GM19035 (cell line): ENCODE measurements at regions not wholly inside any gene's neighbourhood (a gene's known extent, or its start where the extent isn't known, plus 50 kb on each side); places are given as distances from the start of the nearest gene placed in this dataset.

Experiments used
- ATAC-seq: cut with Tn5 transposase; IDR thresholded peaks from one replicate; pipeline ENCODE4 v1.9.1; 2021; ENCODE audit not compliant: unreplicated experiment

GRCh38 chr16:8376858-8377257 is 213.5 kb downstream of the TMEM114 start:
- no peak for ATAC-seq

DNA sequence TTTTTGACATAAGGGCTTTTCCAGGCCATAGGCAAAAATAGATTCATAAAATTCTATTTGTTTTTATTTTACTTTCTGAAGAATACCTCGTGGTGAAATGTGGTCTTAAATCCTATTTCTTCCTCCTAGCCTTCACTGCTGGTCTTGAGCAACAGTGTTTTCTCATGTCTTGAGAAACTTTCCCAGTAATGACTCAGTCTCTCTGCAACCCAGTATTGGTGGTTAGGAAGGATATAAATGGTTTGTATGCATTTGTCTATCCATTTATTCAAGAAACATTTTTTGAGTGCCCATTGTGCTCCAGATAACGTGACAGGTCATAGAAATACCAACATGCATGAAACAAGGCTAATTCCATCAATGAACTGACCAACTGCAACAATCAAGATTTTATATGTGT is 213.9 kb downstream of the TMEM114 start:
- ATAC-seq = no peak

DNA sequence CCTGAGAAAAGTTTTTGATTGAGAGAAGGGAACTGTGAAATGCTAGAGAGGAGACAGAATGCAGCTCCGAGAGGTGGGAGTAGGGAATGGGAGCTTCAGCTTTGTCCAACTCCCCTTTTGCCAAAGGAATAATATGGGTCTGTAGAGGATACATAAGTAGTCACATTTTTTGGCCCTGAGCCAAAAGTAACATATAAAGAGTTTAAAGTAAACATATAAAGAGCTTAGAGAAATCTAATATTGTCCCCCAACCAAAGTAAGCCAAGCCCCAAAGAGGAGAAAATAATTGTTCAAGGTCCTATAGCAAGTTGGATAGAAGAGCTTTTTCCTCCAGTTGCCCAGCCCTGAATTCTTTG is 215.1 kb downstream of the TMEM114 start:
- no peak for ATAC-seq

GRCh38 chr16:8374586-8375231 is 215.6 kb downstream of the TMEM114 start:
- no peak for ATAC-seq

- no peak for ATAC-seq
Measured at GRCh38 chr16:8373676-8374431, 216.5 kb downstream of the TMEM114 start.

DNA sequence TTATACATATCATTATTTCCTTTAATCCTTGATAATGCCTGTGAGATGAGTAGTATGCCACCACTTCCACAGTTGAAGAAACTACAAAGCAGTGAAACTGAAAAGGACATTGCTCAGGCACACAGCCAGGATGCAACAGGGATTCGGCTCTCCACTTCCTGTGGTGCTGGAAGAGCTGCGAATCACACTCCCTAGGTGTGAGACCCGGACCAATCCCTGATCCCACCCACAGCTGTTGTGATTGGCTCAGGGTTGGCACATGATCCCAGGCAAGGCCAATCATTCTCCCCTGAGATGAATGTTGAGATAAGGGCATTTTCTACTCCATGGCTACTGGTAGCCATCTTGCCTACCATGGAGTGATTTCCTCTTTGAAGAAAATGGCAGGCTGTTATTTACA is 218.2 kb downstream of the TMEM114 start:
- no peak for ATAC-seq

DNA sequence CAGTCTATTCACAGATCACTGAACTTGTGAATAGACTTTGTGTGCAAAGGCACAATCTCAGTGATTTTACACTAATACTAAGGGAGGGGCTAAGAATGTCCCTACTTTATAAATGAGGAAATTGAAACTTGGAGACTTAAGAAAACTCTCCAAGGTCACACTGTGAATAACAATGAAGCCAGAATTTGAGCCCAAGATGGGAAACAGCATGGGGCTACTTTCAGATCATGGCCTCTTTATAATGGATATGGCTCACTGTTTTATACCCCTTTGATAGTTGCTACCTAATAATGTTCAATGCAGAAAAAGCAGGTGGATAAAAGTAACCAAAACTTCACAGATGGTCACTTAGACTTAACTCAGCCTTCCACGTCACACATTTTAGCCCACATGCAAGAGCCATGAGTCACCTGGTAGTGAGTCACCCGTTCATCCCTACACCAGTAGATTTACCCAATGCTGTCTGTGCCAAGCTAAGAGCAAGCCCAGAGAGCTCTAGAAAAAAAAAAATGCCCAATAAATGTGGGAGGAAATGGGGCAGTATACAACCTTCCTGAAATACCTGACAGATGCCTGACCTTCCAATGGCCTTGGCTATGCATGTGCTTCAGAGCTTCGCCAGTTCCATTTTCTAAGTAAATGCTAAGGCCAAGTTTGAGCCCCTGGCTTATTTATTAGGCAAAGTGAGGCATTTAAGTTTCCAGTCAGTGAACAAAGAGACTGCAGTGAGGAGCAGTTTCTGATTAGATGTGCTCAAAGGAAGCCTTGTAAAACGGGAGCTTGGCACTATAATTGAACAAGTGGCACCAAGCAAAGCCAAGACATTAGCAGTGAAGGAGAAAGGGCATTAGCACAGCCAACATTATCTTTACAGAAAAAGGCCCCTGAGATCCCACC is 219.7 kb downstream of the TMEM114 start:
- no peak for ATAC-seq

GRCh38 chr16:8358937-8359336 is 231.4 kb downstream of the TMEM114 start:
- no peak for ATAC-seq

DNA sequence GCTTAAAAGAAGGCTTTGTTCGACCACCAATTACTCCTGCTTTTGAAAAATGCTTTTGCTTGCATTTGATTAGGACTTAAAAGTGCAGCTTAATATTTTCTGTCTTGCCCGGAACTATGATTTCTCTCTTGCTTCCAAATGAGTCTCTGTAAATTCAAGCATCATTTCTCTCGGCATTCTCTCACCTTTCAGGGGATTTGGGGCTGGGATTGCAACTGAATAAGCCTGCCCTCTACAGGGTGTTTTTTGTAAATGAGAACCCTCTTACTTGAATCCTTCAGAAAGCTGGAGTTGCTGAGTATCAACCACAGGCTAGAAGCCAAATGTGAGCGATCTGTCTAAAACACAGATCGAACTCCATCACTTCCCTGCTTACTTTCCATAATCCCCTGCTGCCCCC is 234.6 kb downstream of the TMEM114 start:
- ATAC-seq = no peak

GRCh38 chr16:8346294-8346693 is 244.0 kb downstream of the TMEM114 start:
- ATAC-seq = no peak

DNA sequence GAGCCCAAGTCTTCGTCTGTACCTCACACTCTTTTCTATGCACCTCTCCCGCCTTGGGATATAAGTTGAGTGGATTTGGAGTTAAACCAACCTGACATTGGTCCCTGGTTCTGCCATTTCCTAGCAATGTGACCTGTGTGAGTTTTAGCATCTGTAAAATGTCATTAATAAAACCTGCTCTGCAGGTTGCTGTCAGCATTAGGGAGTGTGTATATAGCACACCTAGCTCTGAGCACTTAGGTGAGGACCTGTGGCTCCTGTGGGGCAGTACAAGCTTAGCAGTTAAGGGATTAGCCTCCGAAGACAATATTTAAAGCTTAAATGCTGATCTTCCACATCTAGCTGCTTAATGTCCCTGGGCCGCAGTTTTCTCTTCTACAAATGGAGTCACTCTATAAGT is 248.0 kb downstream of the TMEM114 start:
- no peak for ATAC-seq

GRCh38 chr16:8330761-8331160 is 259.6 kb downstream of the TMEM114 start:
- no peak for ATAC-seq

GRCh38 chr16:8326232-8326631 is 264.1 kb downstream of the TMEM114 start:
- ATAC-seq = no peak

- ATAC-seq = no peak
Measured at GRCh38 chr16:8323153-8323552, 267.2 kb downstream of the TMEM114 start.

GRCh38 chr16:8320131-8320530 is 270.2 kb downstream of the TMEM114 start:
- no peak for ATAC-seq

DNA sequence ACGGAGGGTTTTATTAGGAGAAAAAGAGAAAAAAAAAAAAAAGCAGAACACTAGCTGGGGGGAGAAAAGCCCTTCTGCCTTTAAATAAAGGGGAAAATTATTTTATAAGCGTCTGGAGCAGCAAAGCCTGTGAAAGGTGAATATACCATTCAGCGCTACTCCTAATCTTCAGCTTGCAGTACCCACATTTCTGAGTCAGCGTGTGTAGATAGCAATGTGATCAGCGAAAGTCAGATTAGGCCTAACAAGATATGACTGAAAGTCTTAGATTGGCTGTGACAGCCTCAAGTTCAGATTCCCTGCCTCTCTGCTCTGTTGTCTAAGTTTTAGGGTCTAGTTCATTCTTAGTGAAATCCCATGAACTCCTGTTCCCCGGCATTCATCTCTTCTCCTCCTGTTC is 279.5 kb downstream of the TMEM114 start:
- no peak for ATAC-seq

- ATAC-seq = no peak
Measured at GRCh38 chr16:8310323-8310722, 280.0 kb downstream of the TMEM114 start.

GRCh38 chr16:8305201-8305600 is 285.1 kb downstream of the TMEM114 start:
- ATAC-seq = no peak

DNA sequence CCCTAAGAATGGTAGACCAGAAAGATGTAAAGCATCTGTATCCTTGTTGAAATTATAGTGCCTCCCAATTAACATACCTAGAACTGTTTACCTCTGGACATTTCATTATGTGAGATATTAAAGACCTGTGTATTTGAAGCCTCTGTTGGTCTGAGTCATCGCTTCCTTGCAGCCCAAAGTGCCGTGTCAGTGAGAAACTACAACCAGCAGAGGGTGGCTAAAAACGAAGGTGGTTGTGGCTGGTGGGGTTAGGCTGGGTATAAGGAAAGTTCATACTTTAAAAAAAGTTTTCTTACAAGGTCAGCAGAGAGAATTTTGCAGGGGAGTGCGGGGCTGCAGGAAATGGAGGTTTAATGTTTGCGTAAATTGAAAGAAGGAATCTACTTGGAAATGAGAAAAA is 290.7 kb downstream of the TMEM114 start:
- ATAC-seq = no peak

GRCh38 chr16:8295513-8296237 is 294.6 kb downstream of the TMEM114 start:
- ATAC-seq = no peak

DNA sequence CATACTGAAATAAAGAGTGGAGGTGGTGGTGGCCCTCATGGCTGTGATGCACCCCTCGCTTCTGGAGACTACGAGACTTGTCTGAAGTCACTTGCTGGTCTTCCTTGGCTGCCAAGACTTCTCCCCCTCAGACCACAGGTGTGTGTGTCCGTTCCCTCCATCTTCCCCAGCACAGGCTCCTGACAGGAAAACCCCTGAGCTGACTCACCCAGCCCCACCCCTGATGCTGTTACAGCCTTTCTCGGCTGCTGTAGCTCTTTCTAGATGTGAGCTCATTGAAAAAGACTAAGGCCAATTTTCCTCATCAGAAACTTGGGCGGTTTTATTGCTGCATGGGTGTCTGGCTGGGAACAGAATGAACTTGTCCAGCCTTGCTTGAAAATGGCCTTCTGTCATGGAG is 296.9 kb downstream of the TMEM114 start:
- ATAC-seq = no peak
